OCI-LY1 (cell line): ENCODE measurements at regions not wholly inside any gene's neighbourhood (a gene's known extent, or its start where the extent isn't known, plus 50 kb on each side); places are given as distances from the start of the nearest gene placed in this dataset.
"Not testable (repeated sequence)": the region's sequence is repeated elsewhere in the genome, so short reads cannot be mapped to it uniquely, and the experiment has no call there.

ENCODE experiments used
- H2AFZ ChIP-seq: fragments of 200-600 bp; sonication (generic), shearing (Covaris generic); 2 replicates; pipeline ENCODE4 v1.6.0; 2014; ENCODE audit warnings: antibody characterized with exemption, mild to moderate bottlenecking, low read length
- H3F3A ChIP-seq: fragments of 200-600 bp; sonication (generic), shearing (Covaris generic); 2 replicates; pipeline ENCODE4 v1.6.0; 2014; ENCODE audit warnings: mild to moderate bottlenecking, antibody characterized with exemption, low read length, moderate library complexity; ENCODE audit not compliant: insufficient read depth
- H3K27ac ChIP-seq: fragments of 200-600 bp; sonication (generic); 2 replicates; pipeline ENCODE4 v1.5.1; 2014; ENCODE audit warnings: low read length, mixed run types, mild to moderate bottlenecking, low read depth; ENCODE audit not compliant: poor library complexity, severe bottlenecking
- H3K27me3 ChIP-seq: fragments of 200-600 bp; sonication (generic); 2 replicates; pipeline ENCODE4 v1.6.0; 2014; ENCODE audit warnings: antibody characterized with exemption, mild to moderate bottlenecking, low read length, moderate library complexity; ENCODE audit not compliant: insufficient read depth
- H3K36me3 ChIP-seq: fragments of 200-600 bp; sonication (generic); 2 replicates; pipeline ENCODE4 v1.6.1; 2014; ENCODE audit warnings: mild to moderate bottlenecking, antibody characterized with exemption, low read length, moderate library complexity, mixed read lengths; ENCODE audit not compliant: insufficient read depth
- H3K4me1 ChIP-seq: fragments of 200-600 bp; sonication (generic); 2 replicates; pipeline ENCODE4 v1.5.1; 2014; ENCODE audit warnings: mild to moderate bottlenecking, low read length, moderate library complexity; ENCODE audit not compliant: insufficient read depth, severe bottlenecking
- H3K4me2 ChIP-seq: fragments of 200-600 bp; sonication (generic), shearing (Covaris generic); 2 replicates; pipeline ENCODE4 v1.6.1; 2014; ENCODE audit warnings: low read length
- H3K4me3 ChIP-seq: fragments of 200-600 bp; sonication (generic); 2 replicates; pipeline ENCODE4 v1.5.1; 2014; ENCODE audit warnings: low read length, low read depth, mild to moderate bottlenecking, mixed read lengths; ENCODE audit not compliant: poor library complexity, severe bottlenecking
- H3K79me2 ChIP-seq: fragments of 200-600 bp; shearing (Covaris generic); 2 replicates; pipeline ENCODE4 v1.6.1; 2016; ENCODE audit warnings: mixed run types, low read length, mixed read lengths; ENCODE audit not compliant: insufficient read depth
- H3K9ac ChIP-seq: fragments of 200-600 bp; sonication (generic), shearing (Covaris generic); 2 replicates; pipeline ENCODE4 v1.6.1; 2014; ENCODE audit warnings: mild to moderate bottlenecking, low read length, mixed read lengths
- H3K9me2 ChIP-seq: fragments of 200-600 bp; sonication (generic), shearing (Covaris generic); 2 replicates; pipeline ENCODE4 v1.6.1; 2014; ENCODE audit warnings: low read depth, mild to moderate bottlenecking, low read length, mixed read lengths
- H3K9me3 ChIP-seq: fragments of 200-600 bp; shearing (Covaris generic); 2 replicates; pipeline ENCODE4 v1.6.1; 2014; ENCODE audit warnings: low read length, mixed read lengths
- H4K20me1 ChIP-seq: fragments of 200-600 bp; sonication (generic), shearing (Covaris generic); 2 replicates; pipeline ENCODE4 v1.6.0; 2016; ENCODE audit warnings: mild to moderate bottlenecking, low read length; ENCODE audit not compliant: insufficient read depth
- CTCF ChIP-seq: fragments of 200-600 bp; sonication (generic), shearing (Covaris generic); IDR thresholded peaks from 2 replicates; pipeline ENCODE4 v1.5.1; 2017; ENCODE audit warnings: mild to moderate bottlenecking, antibody characterized with exemption, low read length, moderate library complexity, mixed read lengths
- EZH2 ChIP-seq: fragments of 200-600 bp; sonication (generic), shearing (Covaris generic); IDR thresholded peaks from 2 replicates; pipeline ENCODE4 v1.8.0; 2017; ENCODE audit warnings: borderline replicate concordance, mixed run types, mild to moderate bottlenecking, antibody characterized with exemption, low read length, moderate library complexity, mixed read lengths

DNA sequence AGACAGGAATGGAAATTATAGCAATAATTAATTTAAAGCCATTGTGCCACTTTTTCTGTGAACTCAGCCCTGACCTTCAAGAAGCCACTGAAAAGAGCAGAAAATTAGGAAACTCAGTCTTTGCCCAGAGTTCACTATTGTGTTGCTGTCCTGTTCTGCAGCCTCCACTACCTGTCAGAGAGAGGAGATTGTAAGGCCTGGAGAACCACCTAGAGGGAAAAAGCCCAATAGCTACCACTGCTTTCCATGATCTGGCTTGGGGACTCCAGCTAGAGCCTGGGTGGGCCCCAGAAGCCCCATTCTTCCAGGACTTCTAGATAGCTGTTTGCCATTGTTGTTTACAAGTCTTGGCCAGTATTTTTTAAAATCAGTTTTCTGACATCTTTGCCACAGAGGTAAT, 176.1 kb upstream of the KLF7 start:
- Histone ChIP-seq H3K4me2 (no peak overlapping the region), H3K4me3 (no peak overlapping the region), H2AFZ (no peak overlapping the region), H3K9ac (no peak overlapping the region), H3K36me3 (no peaks in the 10 kb centered on the region), H3K4me1 (no peaks in the 10 kb centered on the region), H3K9me2 (no peaks in the 10 kb centered on the region), H3K27ac (no peak overlapping the region), H4K20me1 (no peaks in the 10 kb centered on the region), H3K79me2 (no peaks in the 10 kb centered on the region), H3K27me3 (no peaks in the 10 kb centered on the region), H3K9me3 (no peaks in the 10 kb centered on the region), H3F3A (no peaks in the 10 kb centered on the region)
- TF ChIP-seq CTCF (no peak), EZH2 (no peak)

- not testable (repeated sequence) for H3K27me3 ChIP-seq, H2AFZ ChIP-seq, H3K27ac ChIP-seq, H3K36me3 ChIP-seq, H3K9me3 ChIP-seq, H3K4me2 ChIP-seq, H3K9me2 ChIP-seq, H3K9ac ChIP-seq, H3F3A ChIP-seq, H3K79me2 ChIP-seq, H3K4me3 ChIP-seq, H4K20me1 ChIP-seq, H3K4me1 ChIP-seq
Observed at GRCh38 chr2:207344596-207345394, 179.0 kb upstream of the KLF7 start.

GRCh38 chr2:207351171-207351570, 178.6 kb upstream of the CREB1 start:
- no peaks in the 10 kb centered on the region for H4K20me1 ChIP-seq
- no peak overlapping the region for H3K9ac ChIP-seq
- no peaks in the 10 kb centered on the region for H3K27me3 ChIP-seq
- no peak overlapping the region for H3K27ac ChIP-seq
- no peak overlapping the region for H2AFZ ChIP-seq
- H3K4me2 ChIP-seq, result no peak overlapping the region
- H3K4me3 ChIP-seq, result no peak overlapping the region
- TF ChIP-seq EZH2 (no peak), CTCF (no peak)
- H3K9me3 ChIP-seq, result no peaks in the 10 kb centered on the region
- H3K79me2 ChIP-seq, result no peaks in the 10 kb centered on the region
- no peaks in the 10 kb centered on the region for H3K4me1 ChIP-seq
- H3K36me3 ChIP-seq, result no peaks in the 10 kb centered on the region
- no peaks in the 10 kb centered on the region for H3F3A ChIP-seq
- H3K9me2 ChIP-seq, result no peaks in the 10 kb centered on the region
